ENCODE measurements at regions not wholly inside any gene's neighbourhood (a gene's known extent, or its start where the extent isn't known, plus 50 kb on each side); places are given as distances from the start of the nearest gene placed in this dataset.

DNA sequence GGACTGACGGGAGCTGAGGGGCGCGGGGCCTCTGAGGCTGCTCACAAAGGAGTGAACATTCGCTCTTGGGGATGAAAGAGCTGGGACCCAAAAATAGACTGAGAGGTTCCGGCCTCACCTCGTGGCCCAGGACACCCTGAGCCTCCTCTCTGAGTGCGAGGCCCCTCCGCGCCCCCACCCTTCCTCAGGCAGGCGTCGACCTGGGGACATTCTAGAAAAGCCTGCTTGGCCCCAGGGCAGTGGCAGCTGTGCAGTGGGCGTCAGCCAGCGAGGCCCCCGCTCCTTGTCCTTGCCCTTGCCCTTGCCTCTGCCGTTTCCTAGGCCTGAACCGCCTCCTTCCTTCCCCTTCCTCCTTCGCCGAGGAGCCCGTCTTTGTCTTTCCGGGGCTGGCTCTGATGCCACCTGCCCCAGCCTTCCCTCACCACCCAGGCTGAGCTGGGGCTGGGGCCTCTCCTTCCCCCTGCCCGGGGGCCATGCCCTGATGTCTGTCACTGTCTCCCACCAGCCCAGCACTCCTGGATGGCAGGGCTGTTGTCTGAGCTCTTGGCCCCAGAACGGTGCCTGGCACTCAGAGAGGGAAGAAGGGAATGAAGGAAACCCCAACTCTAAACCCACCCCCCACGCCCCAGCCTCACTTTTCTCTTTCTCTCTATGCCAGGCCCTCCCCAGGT is 208.2 kb upstream of the RTL1 start:
- no peaks in the 10 kb centered on the region for H3K4me1 Mint-ChIP-seq
- no peaks in the 10 kb centered on the region for H3K36me3 Mint-ChIP-seq (ENCODE audit: low read depth)
- H3K4me3 Mint-ChIP-seq: no peak overlapping the region
- no peak for DNase-seq
- no peak overlapping the region for H3K27ac Mint-ChIP-seq
- ChIA-PET POLR2A (no interaction called here), CTCF (no interaction called here)
- no peaks in the 10 kb centered on the region for H3K9me3 Mint-ChIP-seq
- H3K27me3 Mint-ChIP-seq: no peaks in the 10 kb centered on the region

DNA sequence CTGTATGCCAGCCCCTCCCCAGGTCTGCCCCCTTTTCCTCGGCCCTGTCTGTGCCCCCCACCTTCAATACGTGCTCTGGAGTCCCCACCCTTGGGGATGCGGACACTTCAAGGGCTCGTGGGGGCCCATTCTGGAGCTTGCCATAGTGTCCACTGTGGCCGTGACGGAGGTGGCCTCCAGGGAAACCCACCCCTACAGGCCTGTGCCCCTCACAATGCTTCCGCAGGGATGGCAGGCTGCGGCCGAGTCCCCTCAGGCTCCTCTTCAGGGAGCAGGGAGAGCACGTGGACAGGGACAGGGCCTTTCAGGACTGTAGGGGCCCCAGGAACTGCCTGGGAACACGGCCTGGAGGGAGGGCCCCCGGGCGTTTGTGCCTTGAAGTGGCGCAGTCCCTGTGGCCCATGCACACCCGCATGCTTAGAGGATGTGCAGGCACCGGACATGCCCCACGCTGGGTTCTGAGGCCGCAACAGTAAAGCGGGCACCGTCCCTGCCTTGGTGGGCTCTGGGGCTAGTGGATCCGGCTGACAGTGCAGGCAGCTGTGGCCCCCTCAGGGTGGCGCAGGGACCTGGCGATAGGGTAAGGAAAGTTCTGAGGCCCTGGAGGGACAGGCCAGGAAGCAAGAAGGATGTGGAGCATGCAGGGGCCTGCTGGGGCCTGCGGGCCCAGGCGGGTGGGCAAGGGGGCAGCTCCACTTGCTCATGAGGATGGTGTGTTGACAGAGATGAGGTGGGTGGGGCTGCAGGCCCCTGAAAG is 209.0 kb upstream of the RTL1 start:
- no peaks in the 10 kb centered on the region for H3K36me3 Mint-ChIP-seq (ENCODE audit: low read depth)
- ChIA-PET POLR2A (no interaction called here), CTCF (interaction anchor here (0.6 kb wide), 1 partner anchor 56 kb away, joined by 3 read pairs; no protein-coding TSS in a partner anchor)
- H3K27ac Mint-ChIP-seq: no peak overlapping the region
- H3K27me3 Mint-ChIP-seq: no peaks in the 10 kb centered on the region
- no peaks in the 10 kb centered on the region for H3K9me3 Mint-ChIP-seq
- H3K4me3 Mint-ChIP-seq: no peak overlapping the region
- H3K4me1 Mint-ChIP-seq: no peaks in the 10 kb centered on the region
- no peak for DNase-seq

DNA sequence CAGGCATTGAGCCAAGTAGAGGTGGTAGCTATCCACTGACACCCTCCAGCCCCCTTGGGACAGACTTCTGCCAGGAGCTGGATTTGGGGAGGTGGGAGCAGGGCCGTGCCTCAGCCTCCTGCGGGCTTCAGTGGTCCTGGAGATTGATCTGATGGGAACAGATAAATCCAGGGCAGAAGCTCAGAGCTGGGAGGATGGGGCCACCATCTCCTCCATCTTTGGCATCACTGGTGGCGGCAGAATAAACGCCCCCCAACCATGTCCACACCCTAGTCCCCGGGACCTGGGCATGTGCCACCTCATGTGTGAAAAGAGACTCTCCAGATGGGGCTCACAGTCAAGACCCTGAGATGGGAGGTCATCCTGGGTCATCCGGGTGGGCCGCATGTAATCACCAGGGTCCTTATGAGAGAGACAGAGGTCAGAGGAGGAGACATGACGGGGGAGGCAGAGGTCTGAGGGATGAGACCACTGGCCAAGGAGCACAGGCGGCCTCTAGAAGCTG is 209.6 kb upstream of the RTL1 start:
- no peak overlapping the region for H3K4me3 Mint-ChIP-seq
- no peaks in the 10 kb centered on the region for H3K36me3 Mint-ChIP-seq (ENCODE audit: low read depth)
- ChIA-PET POLR2A (no interaction called here), CTCF (interaction anchor here (0.6 kb wide), 1 partner anchor 55 kb away, joined by 3 read pairs; no protein-coding TSS in a partner anchor)
- no peak for DNase-seq
- no peaks in the 10 kb centered on the region for H3K4me1 Mint-ChIP-seq
- no peaks in the 10 kb centered on the region for H3K9me3 Mint-ChIP-seq
- no peaks in the 10 kb centered on the region for H3K27me3 Mint-ChIP-seq
- H3K27ac Mint-ChIP-seq: no peak overlapping the region

DNA sequence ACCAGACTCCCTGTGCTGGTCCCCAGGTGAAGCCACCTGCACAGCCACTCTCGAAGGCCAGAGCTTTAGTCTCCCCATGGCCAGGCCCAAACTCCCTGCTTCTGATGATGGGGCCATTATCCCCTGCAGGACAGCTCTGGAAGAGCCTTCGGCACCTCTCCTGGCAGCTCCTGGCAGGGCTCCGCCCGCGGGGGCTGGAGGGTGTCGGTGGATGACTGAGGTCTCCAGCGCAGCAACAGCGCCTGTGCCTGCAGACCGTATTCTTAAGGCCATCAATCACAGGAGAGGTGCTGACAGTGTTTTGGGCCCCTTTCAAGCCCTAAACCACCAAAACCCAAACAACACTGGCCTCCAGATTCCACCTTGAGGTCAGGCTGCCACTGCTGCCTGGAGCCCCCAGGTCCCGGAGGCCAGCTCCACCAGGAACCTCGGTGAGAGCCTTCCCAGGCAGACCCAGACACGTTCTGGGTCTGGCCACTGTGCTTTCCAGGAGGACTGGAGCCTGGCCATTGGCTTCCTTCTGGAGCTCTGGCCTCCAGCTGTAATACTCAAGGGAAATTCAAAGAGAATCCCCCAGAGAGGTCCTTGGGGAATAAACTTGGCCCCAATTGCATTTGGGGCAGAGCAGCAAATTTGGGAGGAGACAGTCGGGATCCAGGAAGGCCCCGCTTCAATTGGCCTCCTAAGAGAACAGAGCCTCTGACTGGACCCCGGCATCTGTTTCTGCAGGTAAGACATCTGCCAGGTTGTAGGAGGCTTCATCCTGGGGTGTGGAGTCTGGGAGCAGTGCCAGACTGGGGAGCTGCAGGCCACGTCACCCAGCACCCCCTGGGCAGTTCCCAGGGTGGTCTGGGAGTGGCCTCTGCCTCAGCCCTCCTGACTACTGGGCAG is 210.6 kb upstream of the RTL1 start:
- Mint-ChIP-seq H3K4me3 (no peak overlapping the region), H3K9me3 (no peaks in the 10 kb centered on the region), H3K36me3 (ENCODE audit: low read depth) (no peaks in the 10 kb centered on the region), H3K27me3 (peaks cover 2% of the 10 kb centered on the region), H3K27ac (no peak overlapping the region), H3K4me1 (no peaks in the 10 kb centered on the region)
- no peak for DNase-seq
- CTCF ChIA-PET: no interaction called here
- POLR2A ChIA-PET: no interaction called here

DNA sequence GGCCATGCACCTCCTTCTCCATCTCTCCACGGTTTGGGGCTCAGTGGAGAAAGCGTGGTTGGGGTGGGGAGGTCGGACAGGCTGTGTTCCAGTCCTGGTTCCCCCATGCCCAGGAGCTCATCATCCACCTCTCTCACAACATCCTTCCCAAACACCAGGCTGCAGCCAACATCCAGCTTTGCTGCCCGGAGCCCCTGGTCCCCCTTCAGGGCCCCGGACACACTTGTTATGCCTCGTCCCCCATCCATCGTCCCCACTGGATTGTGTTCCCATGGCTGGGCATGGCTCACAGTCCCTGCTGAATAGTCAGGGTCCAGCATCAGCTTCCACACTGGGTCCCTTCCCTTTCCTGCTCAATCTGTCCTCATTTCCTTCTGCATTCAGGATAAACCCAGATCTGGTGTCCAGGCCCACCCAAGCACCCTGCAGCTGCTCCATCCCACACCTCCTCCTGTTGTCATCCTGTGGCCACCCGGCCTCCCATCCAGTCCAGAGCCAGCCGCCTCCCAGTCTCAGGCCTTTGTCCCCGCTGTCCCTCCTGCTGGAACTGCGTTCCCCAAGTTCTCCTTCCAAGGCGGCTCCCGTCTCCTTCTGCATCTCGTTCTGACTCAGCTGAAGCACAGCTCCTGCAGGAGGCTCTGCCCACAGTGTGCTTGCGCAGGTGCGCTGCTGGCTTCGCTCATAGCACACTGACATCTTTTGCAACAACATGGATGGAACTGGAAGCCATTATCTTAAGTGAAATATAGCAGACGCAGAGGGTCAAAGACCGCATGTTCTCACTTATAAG is 211.4 kb upstream of the RTL1 start:
- CTCF ChIA-PET: no interaction called here
- no peak for DNase-seq
- H3K36me3 Mint-ChIP-seq (ENCODE audit: low read depth): no peaks in the 10 kb centered on the region
- POLR2A ChIA-PET: no interaction called here
- no peaks in the 10 kb centered on the region for H3K9me3 Mint-ChIP-seq
- H3K4me3 Mint-ChIP-seq: no peak overlapping the region
- H3K4me1 Mint-ChIP-seq: peaks cover under 1% of the 10 kb centered on the region
- H3K27me3 Mint-ChIP-seq: peaks cover 5% of the 10 kb centered on the region
- no peak overlapping the region for H3K27ac Mint-ChIP-seq

DNA sequence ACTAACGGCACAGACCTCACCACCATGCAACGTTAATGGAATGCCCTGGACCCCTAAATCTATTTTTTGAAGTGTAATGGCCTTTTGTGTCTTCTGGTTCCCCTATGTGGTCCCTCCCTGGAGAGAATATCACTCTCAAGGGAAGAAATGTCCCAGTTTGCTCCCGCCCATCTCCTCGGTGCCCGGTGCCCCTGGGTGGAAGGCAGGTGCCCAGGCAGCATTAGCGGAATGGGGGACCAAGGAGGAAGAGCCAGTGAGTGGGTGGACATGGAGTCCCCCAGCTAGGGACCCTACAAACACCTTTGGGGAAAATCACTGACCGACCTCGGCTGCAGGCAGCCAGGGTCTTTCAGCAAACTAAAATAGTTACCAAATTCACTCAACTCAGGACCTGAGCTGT is 212.1 kb upstream of the RTL1 start:
- no peak overlapping the region for H3K27ac Mint-ChIP-seq
- H3K9me3 Mint-ChIP-seq: no peaks in the 10 kb centered on the region
- POLR2A ChIA-PET: no interaction called here
- CTCF ChIA-PET: no interaction called here
- no peak overlapping the region for H3K4me3 Mint-ChIP-seq
- peaks cover 5% of the 10 kb centered on the region for H3K27me3 Mint-ChIP-seq
- peaks cover 8% of the 10 kb centered on the region for H3K4me1 Mint-ChIP-seq
- no peak for DNase-seq
- H3K36me3 Mint-ChIP-seq (ENCODE audit: low read depth): no peaks in the 10 kb centered on the region

DNA sequence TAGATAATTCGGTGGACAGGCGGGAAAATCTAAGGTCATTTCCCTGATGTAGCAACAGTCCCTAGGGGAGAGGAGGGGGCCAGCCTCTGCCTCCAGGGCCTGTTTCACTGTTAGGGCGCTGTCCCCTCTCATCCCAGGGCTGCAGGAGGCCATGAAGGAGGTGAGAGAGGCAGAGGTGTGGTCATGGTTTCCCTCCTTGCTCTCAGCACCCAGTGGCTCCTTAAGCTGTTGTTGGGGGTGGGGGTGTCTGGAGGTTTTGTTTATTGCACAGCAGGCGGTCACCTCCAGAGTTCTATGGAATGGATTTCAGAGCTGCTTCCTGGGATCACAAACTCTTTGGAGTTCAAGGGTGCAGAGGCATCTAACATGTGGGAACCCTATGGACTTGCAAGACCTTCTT is 212.5 kb upstream of the RTL1 start:
- no peaks in the 10 kb centered on the region for H3K36me3 Mint-ChIP-seq (ENCODE audit: low read depth)
- peaks cover 5% of the 10 kb centered on the region for H3K27me3 Mint-ChIP-seq
- ChIA-PET CTCF (no interaction called here), POLR2A (no interaction called here)
- H3K9me3 Mint-ChIP-seq: no peaks in the 10 kb centered on the region
- peaks cover 12% of the 10 kb centered on the region for H3K4me1 Mint-ChIP-seq
- DNase-seq: no peak
- H3K27ac Mint-ChIP-seq: no peak overlapping the region
- no peak overlapping the region for H3K4me3 Mint-ChIP-seq

DNA sequence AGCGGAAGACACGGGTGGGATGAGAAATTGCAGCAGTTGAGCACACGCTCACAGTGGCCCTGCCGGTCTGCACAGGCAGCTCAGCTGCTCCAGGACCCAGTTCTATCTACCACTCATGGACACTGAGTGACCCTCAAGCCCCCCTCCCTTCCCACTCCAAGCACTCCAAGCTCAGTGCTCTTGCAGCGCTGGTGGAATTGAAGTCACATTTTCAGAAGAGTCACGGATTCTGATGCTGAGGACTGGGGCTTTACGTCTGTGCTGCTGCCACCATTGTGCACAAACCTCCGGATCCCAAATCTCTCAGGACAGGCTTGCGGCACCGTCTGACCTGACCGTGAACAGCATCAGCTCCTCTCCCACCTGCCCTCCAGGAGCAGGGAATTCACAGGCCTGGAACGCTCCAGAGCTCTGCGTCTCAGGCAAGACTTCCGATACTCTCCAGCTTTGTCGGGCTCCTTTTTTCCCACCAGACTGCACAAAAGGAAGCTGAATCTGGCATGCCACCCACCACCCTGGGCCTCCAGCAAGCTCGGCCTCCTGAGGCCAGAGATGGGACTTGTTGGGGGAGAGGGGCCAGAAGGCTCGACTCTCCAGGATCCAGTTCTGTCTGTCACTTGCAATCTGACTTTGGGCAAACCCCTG is 213.1 kb upstream of the RTL1 start:
- peaks cover 5% of the 10 kb centered on the region for H3K27me3 Mint-ChIP-seq
- H3K4me3 Mint-ChIP-seq: no peak overlapping the region
- ChIA-PET POLR2A (no interaction called here), CTCF (no interaction called here)
- no peak for DNase-seq
- H3K9me3 Mint-ChIP-seq: no peaks in the 10 kb centered on the region
- H3K36me3 Mint-ChIP-seq (ENCODE audit: low read depth): no peaks in the 10 kb centered on the region
- H3K27ac Mint-ChIP-seq: no peak overlapping the region
- H3K4me1 Mint-ChIP-seq: peaks cover 17% of the 10 kb centered on the region

DNA sequence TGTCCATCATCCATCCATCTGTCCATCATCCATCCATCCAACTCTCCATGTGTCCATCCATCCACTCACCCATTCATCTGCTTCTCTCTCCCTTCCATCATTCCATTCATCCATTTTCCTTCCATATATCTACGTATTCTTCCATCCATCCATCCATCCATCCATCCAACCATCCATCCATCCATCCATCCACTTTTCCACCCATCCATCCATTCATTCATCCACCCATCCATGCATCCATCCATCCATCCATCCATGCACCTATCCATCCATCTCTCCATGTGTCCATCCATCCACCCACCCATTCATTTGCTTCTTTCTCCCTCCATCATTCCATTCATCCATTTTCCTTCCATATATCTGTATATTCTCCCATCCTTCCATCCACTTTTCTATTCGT is 214.0 kb upstream of the RTL1 start:
- DNase-seq: no peak
- peaks cover 18% of the 10 kb centered on the region for H3K4me1 Mint-ChIP-seq
- ChIA-PET POLR2A (no interaction called here), CTCF (no interaction called here)
- H3K27me3 Mint-ChIP-seq: peaks cover 5% of the 10 kb centered on the region
- no peak overlapping the region for H3K4me3 Mint-ChIP-seq
- no peaks in the 10 kb centered on the region for H3K9me3 Mint-ChIP-seq
- H3K27ac Mint-ChIP-seq: no peak overlapping the region
- no peaks in the 10 kb centered on the region for H3K36me3 Mint-ChIP-seq (ENCODE audit: low read depth)

DNA sequence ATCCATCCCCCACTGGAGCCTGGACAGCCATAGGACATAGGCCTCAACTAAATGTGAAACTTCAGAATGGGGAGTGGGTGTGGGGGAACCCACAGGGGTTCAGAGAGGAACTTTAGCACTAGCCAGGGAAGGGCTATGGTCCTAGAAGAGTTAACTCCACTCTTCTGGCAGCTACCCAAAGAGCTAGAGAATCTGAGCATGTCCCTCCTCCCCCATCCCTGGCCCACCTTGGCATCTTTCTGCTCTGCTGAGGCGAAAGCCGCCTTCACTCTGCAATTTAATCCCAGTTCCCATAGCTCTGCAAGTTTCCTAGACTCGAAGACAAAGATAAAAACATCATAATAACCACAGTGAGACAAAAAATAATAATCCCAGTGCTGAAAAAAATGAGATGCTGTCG is 214.7 kb upstream of the RTL1 start:
- H3K36me3 Mint-ChIP-seq (ENCODE audit: low read depth): no peaks in the 10 kb centered on the region
- peaks cover 18% of the 10 kb centered on the region for H3K4me1 Mint-ChIP-seq
- ChIA-PET POLR2A (no interaction called here), CTCF (no interaction called here)
- DNase-seq: no peak
- no peak overlapping the region for H3K27ac Mint-ChIP-seq
- H3K4me3 Mint-ChIP-seq: no peak overlapping the region
- H3K9me3 Mint-ChIP-seq: no peaks in the 10 kb centered on the region
- peaks cover 5% of the 10 kb centered on the region for H3K27me3 Mint-ChIP-seq

DNA sequence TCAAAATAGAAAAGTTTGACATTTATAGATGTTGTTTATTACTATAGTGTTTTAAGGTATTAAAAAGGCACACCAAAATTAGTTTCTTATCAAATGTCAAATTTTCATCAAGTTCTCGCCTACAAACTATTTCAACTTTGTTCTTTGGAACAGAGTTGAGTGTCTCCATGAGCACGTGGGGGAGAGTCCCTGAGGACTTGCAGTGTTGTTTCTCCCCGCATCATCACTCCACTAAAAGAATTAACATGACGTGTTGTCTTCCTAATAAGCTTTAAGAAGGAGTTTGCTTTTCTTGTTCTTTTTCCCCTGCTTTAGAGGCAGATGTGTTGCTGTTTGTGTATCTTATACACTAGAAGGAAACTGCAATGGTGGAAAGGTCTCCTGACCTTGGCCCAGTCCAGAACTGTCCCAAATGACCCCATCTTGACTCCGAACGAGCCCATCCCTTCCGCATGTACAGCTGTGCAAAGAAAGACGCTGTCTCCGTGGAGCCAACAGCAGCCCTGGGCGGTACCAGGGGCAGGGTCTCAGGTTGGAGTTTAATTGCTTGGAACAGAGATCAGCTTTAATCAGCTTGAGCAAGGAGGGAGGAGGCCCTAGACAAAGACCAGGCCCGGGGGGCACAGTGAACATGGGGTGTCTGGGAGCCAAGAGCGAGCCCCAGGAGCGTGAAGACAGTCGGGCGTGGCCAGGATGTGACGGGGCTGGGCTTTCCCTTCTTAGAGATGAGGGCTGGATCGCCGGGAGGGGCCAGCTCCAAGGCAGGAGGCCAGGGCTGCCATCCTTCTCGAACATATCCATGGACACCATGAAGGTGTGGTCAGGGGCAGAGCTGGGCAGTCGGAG is 215.4 kb upstream of the RTL1 start:
- Mint-ChIP-seq H3K4me3 (no peak overlapping the region), H3K4me1 (peaks cover 18% of the 10 kb centered on the region), H3K27me3 (peaks cover 5% of the 10 kb centered on the region), H3K9me3 (no peaks in the 10 kb centered on the region), H3K36me3 (ENCODE audit: low read depth) (no peaks in the 10 kb centered on the region), H3K27ac (no peak overlapping the region)
- DNase-seq: no peak
- CTCF ChIA-PET: interaction anchor here (0.7 kb wide), 1 partner anchor 196 kb away, joined by 3 read pairs; no protein-coding TSS in a partner anchor
- POLR2A ChIA-PET: no interaction called here

Data from activated CD4-positive, alpha-beta T cell treated with anti-CD3 and anti-CD28 coated beads, Interleukin-2, amount 10 ng/mL, durations not matched to agents 7 days and 5 days (primary cell).